SU-DHL-6 (cell line): ENCODE measurements at regions not wholly inside any gene's neighbourhood (a gene's known extent, or its start where the extent isn't known, plus 50 kb on each side); places are given as distances from the start of the nearest gene placed in this dataset.

ENCODE experiments used
- H2AFZ ChIP-seq: fragments of 200-600 bp; sonication (generic); 2 replicates; pipeline ENCODE4 v1.6.1; 2014; ENCODE audit warnings: low read depth, mild to moderate bottlenecking, moderate library complexity, mixed read lengths, antibody characterized with exemption, low read length; ENCODE audit not compliant: severe bottlenecking
- H3F3A ChIP-seq: fragments of 200-600 bp; shearing (Covaris generic); 2 replicates; pipeline ENCODE4 v1.6.0; 2016; ENCODE audit warnings: antibody characterized with exemption, mild to moderate bottlenecking; ENCODE audit not compliant: insufficient read depth
- H3K27ac ChIP-seq: fragments of 200-600 bp; sonication (generic); 2 replicates; pipeline ENCODE4 v1.5.1; 2016; ENCODE audit warnings: low read depth, mild to moderate bottlenecking, low read length, moderate library complexity, mixed read lengths
- H3K27me3 ChIP-seq: fragments of 200-600 bp; sonication (generic), shearing (Covaris generic); 2 replicates; pipeline ENCODE4 v1.6.0; 2014; ENCODE audit warnings: mild to moderate bottlenecking, low read length
- H3K36me3 ChIP-seq: fragments of 200-600 bp; sonication (generic); 2 replicates; pipeline ENCODE4 v1.6.1; 2014; ENCODE audit warnings: mild to moderate bottlenecking, low read length, mixed read lengths
- H3K4me2 ChIP-seq: fragments of 300-600, 200-600 bp; shearing (Covaris generic), sonication (generic); 2 replicates; pipeline ENCODE4 v1.6.0; 2014; ENCODE audit warnings: low read length, low read depth, mild to moderate bottlenecking; ENCODE audit not compliant: poor library complexity, severe bottlenecking
- H3K4me3 ChIP-seq: fragments of 200-600 bp; sonication (generic); 2 replicates; pipeline ENCODE4 v1.5.1; 2014; ENCODE audit warnings: antibody characterized with exemption, low read length, mild to moderate bottlenecking, mixed read lengths; ENCODE audit not compliant: insufficient read depth, poor library complexity, severe bottlenecking
- H3K79me2 ChIP-seq: fragments of 200-600 bp; sonication (generic); 2 replicates; pipeline ENCODE4 v1.6.1; 2014; ENCODE audit warnings: mild to moderate bottlenecking, low read length, moderate library complexity; ENCODE audit not compliant: insufficient read depth
- H3K9ac ChIP-seq: fragments of 200-600 bp; sonication (generic); 2 replicates; pipeline ENCODE4 v1.7.0; 2014; ENCODE audit warnings: mild to moderate bottlenecking, low read length
- H3K9me2 ChIP-seq: fragments of 200-600 bp; sonication (generic); replicated peaks from 2 replicates; pipeline ENCODE4 v1.6.1; 2014; ENCODE audit warnings: low read length; ENCODE audit not compliant: insufficient read depth
- H3K9me3 ChIP-seq: fragments of 200-600 bp; sonication (generic); 2 replicates; pipeline ENCODE4 v1.6.1; 2014; ENCODE audit warnings: low read length, mixed read lengths; ENCODE audit not compliant: insufficient read depth
- H4K20me1 ChIP-seq: fragments of 200-600 bp; sonication (generic); 2 replicates; pipeline ENCODE4 v1.6.1; 2014; ENCODE audit warnings: low read depth, mild to moderate bottlenecking, antibody characterized with exemption, low read length, moderate library complexity, mixed read lengths
- EZH2phosphoT487 ChIP-seq: fragments of 200-600 bp; sonication (generic), shearing (Covaris generic); conservative IDR thresholded peaks from 2 replicates; pipeline ENCODE4 v1.6.1; 2018; ENCODE audit warnings: mild to moderate bottlenecking, antibody characterized with exemption, low read length, moderate library complexity, mixed read lengths
- TF ChIP-seq, protein P1 (sequence below): fragments of 200-600 bp; sonication (generic); IDR thresholded peaks from one replicate; pipeline ENCODE4 v1.5.1; 2017; ENCODE audit warnings: antibody characterized with exemption, mild to moderate bottlenecking, low read length, moderate library complexity; ENCODE audit not compliant: insufficient read depth, poor library complexity, severe bottlenecking

DNA sequence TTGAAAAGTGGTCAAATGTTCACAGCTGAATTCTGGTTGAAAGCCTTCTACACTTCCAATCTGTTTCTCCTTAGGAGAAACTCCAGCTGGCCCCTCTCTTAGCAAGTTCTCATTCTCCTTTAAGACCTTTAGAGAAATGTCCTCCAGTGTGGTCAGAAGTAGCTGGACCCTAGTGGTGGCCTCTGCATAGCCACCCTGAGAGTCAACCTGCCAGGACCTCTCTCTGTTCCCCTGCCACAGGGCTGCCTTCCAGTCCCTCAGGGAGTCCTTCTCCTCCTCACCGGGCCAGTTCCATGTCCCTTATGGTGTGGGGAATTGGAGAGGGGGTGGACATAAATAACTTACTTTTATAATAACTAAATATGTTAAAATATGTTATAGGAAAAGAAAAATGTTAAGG, 200.9 kb upstream of the PKDCC start:
- Histone ChIP-seq H4K20me1 (no peaks in the 10 kb centered on the region), H3K4me3 (no peak overlapping the region), H3K9me3 (no peaks in the 10 kb centered on the region), H3K9ac (no peak overlapping the region), H3F3A (no peaks in the 10 kb centered on the region), H3K27ac (no peak overlapping the region), H3K9me2 (no peaks in the 10 kb centered on the region), H2AFZ (no peak overlapping the region), H3K27me3 (no peaks in the 10 kb centered on the region), H3K4me2 (no peak overlapping the region), H3K36me3 (no peaks in the 10 kb centered on the region), H3K79me2 (no peaks in the 10 kb centered on the region)
- TF ChIP-seq, protein P1, sequence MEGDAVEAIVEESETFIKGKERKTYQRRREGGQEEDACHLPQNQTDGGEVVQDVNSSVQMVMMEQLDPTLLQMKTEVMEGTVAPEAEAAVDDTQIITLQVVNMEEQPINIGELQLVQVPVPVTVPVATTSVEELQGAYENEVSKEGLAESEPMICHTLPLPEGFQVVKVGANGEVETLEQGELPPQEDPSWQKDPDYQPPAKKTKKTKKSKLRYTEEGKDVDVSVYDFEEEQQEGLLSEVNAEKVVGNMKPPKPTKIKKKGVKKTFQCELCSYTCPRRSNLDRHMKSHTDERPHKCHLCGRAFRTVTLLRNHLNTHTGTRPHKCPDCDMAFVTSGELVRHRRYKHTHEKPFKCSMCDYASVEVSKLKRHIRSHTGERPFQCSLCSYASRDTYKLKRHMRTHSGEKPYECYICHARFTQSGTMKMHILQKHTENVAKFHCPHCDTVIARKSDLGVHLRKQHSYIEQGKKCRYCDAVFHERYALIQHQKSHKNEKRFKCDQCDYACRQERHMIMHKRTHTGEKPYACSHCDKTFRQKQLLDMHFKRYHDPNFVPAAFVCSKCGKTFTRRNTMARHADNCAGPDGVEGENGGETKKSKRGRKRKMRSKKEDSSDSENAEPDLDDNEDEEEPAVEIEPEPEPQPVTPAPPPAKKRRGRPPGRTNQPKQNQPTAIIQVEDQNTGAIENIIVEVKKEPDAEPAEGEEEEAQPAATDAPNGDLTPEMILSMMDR, result no peak
- no peak for TF ChIP-seq EZH2phosphoT487

DNA sequence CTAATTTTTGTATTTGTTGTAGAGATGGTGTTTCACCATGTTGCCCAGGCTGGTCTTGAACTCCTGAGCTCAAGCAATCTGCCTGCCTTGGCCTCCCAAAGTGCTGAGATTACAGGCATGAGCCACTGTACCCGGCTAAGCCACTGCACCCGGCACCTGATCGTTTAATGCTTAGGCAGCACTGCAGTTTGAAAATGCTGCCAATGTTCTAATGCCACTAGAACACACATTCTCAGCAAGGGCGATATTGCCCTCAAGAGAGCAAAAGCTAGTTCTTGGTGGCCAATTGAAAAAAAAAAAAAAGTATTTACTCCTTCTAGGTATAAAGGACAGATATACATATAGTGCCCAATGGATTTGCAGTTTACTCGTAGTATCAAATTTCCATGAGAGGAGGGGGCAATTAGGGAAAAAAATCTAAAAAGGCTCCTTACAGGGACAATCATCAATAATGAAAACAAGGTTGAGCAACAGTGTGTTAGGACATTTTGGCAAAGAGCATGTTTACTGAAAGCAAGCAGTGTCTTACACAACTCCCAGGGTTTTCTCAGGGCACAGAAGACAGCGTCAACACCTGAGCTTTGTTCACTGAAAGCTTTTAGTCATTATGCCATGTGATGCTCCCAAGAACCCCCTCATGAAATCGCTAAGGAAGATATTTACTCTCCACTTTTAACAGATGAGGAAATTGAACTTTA, 199.9 kb upstream of the PKDCC start:
- no peaks in the 10 kb centered on the region for H3K9me3 ChIP-seq
- no peaks in the 10 kb centered on the region for H3K79me2 ChIP-seq
- H3K36me3 ChIP-seq, result no peaks in the 10 kb centered on the region
- TF ChIP-seq, protein P1, result no peak
- TF ChIP-seq EZH2phosphoT487, result no peak
- H3K27me3 ChIP-seq, result no peaks in the 10 kb centered on the region
- H3F3A ChIP-seq, result no peaks in the 10 kb centered on the region
- no peaks in the 10 kb centered on the region for H4K20me1 ChIP-seq
- H3K4me2 ChIP-seq, result no peak overlapping the region
- no peak overlapping the region for H3K9ac ChIP-seq
- no peak overlapping the region for H3K27ac ChIP-seq
- no peak overlapping the region for H2AFZ ChIP-seq
- no peaks in the 10 kb centered on the region for H3K9me2 ChIP-seq
- H3K4me3 ChIP-seq, result no peak overlapping the region

DNA sequence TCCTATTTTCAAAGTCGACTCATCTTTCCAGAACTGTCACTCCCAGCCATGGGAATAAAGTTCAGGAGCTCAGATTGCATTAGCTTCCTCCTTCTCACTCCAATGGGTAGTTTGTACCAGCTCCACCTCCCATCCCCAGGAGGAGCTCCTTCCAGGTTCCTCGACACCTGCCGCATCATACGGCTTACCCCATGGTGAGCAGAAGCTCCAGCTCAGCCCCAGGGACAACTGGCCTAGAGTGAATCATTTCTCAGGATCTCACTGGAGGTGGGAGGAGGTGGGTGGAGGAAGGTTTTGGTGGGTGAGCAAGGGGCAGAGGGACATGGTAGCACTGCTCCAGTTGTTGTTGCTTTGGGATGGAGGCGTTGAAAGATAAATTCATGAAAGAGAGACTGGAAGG, 196.3 kb upstream of the PKDCC start:
- Histone ChIP-seq H3K4me2 (no peak overlapping the region), H3K79me2 (no peaks in the 10 kb centered on the region), H3K36me3 (no peaks in the 10 kb centered on the region), H4K20me1 (no peaks in the 10 kb centered on the region), H3K27ac (no peak overlapping the region), H2AFZ (no peak overlapping the region), H3K4me3 (no peak overlapping the region), H3K9me2 (no peaks in the 10 kb centered on the region), H3K9ac (no peak overlapping the region), H3F3A (no peaks in the 10 kb centered on the region), H3K27me3 (no peaks in the 10 kb centered on the region), H3K9me3 (no peaks in the 10 kb centered on the region)
- TF ChIP-seq EZH2phosphoT487, result no peak
- TF ChIP-seq, protein P1, result no peak
